ENCODE measurements at regions not wholly inside any gene's neighbourhood (a gene's known extent, or its start where the extent isn't known, plus 50 kb on each side); places are given as distances from the start of the nearest gene placed in this dataset.

GRCh38 chr10:62545160-62546066 lies 171.2 kb downstream of the ZNF365 start:
- Histone ChIP-seq H3K27me3 (ENCODE audit: insufficient read depth, low read length) (no peaks in the 10 kb centered on the region), H3K27ac (ENCODE audit: low read depth, low read length) (peak overlapping the region; percentile 80), H3K36me3 (ENCODE audit: insufficient read depth, low read length) (no peaks in the 10 kb centered on the region), H3K4me3 (ENCODE audit: low read depth, low read length) (peak overlapping the region; percentile 2; the same call in 1 of the 2 replicates), H3K4me1 (ENCODE audit: control insufficient read depth, insufficient read depth, low read length, unreplicated experiment) (peaks cover 17% of the 10 kb centered on the region), H2AFZ (ENCODE audit: low read length, unreplicated experiment) (peak overlapping the region; percentile 57), H3K79me2 (ENCODE audit: control insufficient read depth, insufficient read depth, low read length, unreplicated experiment) (no peaks in the 10 kb centered on the region)

GRCh38 chr10:62548686-62549085 lies 174.5 kb downstream of the ZNF365 start:
- no peak overlapping the region for H2AFZ ChIP-seq (ENCODE audit: low read length, unreplicated experiment)
- H3K4me3 ChIP-seq (ENCODE audit: low read depth, low read length): no peak overlapping the region
- no peak overlapping the region for H3K27ac ChIP-seq (ENCODE audit: low read depth, low read length)
- H3K27me3 ChIP-seq (ENCODE audit: insufficient read depth, low read length): no peaks in the 10 kb centered on the region
- H3K36me3 ChIP-seq (ENCODE audit: insufficient read depth, low read length): no peaks in the 10 kb centered on the region
- H3K4me1 ChIP-seq (ENCODE audit: control insufficient read depth, insufficient read depth, low read length, unreplicated experiment): peaks cover 17% of the 10 kb centered on the region
- H3K79me2 ChIP-seq (ENCODE audit: control insufficient read depth, insufficient read depth, low read length, unreplicated experiment): no peaks in the 10 kb centered on the region

GRCh38 chr10:62550173-62550572 lies 176.0 kb downstream of the ZNF365 start:
- Histone ChIP-seq H3K27me3 (ENCODE audit: insufficient read depth, low read length) (no peaks in the 10 kb centered on the region), H3K27ac (ENCODE audit: low read depth, low read length) (no peak overlapping the region), H3K4me3 (ENCODE audit: low read depth, low read length) (no peak overlapping the region), H3K4me1 (ENCODE audit: control insufficient read depth, insufficient read depth, low read length, unreplicated experiment) (peaks cover 10% of the 10 kb centered on the region), H3K79me2 (ENCODE audit: control insufficient read depth, insufficient read depth, low read length, unreplicated experiment) (no peaks in the 10 kb centered on the region), H3K36me3 (ENCODE audit: insufficient read depth, low read length) (no peaks in the 10 kb centered on the region), H2AFZ (ENCODE audit: low read length, unreplicated experiment) (no peak overlapping the region)

GRCh38 chr10:62554632-62555199 lies 180.5 kb downstream of the ZNF365 start:
- Histone ChIP-seq H3K4me1 (ENCODE audit: control insufficient read depth, insufficient read depth, low read length, unreplicated experiment) (peaks cover 3% of the 10 kb centered on the region), H3K36me3 (ENCODE audit: insufficient read depth, low read length) (no peaks in the 10 kb centered on the region), H3K79me2 (ENCODE audit: control insufficient read depth, insufficient read depth, low read length, unreplicated experiment) (no peaks in the 10 kb centered on the region), H3K27me3 (ENCODE audit: insufficient read depth, low read length) (no peaks in the 10 kb centered on the region), H3K4me3 (ENCODE audit: low read depth, low read length) (no peak overlapping the region), H2AFZ (ENCODE audit: low read length, unreplicated experiment) (no peak overlapping the region), H3K27ac (ENCODE audit: low read depth, low read length) (no peak overlapping the region)

- Histone ChIP-seq H3K27ac (ENCODE audit: low read depth, low read length) (peak overlapping the region; percentile 62), H3K27me3 (ENCODE audit: insufficient read depth, low read length) (no peaks in the 10 kb centered on the region), H3K4me3 (ENCODE audit: low read depth, low read length) (no peak overlapping the region), H2AFZ (ENCODE audit: low read length, unreplicated experiment) (peak overlapping the region; percentile 48), H3K36me3 (ENCODE audit: insufficient read depth, low read length) (no peaks in the 10 kb centered on the region), H3K4me1 (ENCODE audit: control insufficient read depth, insufficient read depth, low read length, unreplicated experiment) (peaks cover 27% of the 10 kb centered on the region), H3K79me2 (ENCODE audit: control insufficient read depth, insufficient read depth, low read length, unreplicated experiment) (no peaks in the 10 kb centered on the region)
Observed at GRCh38 chr10:62559481-62560200, 185.5 kb downstream of the ZNF365 start.

GRCh38 chr10:62560201-62560819 lies 186.1 kb downstream of the ZNF365 start:
- H3K36me3 ChIP-seq (ENCODE audit: insufficient read depth, low read length): no peaks in the 10 kb centered on the region
- peak overlapping the region; percentile 62 for H3K27ac ChIP-seq (ENCODE audit: low read depth, low read length)
- peaks cover 31% of the 10 kb centered on the region for H3K4me1 ChIP-seq (ENCODE audit: control insufficient read depth, insufficient read depth, low read length, unreplicated experiment)
- H2AFZ ChIP-seq (ENCODE audit: low read length, unreplicated experiment): peak overlapping the region; percentile 48
- H3K4me3 ChIP-seq (ENCODE audit: low read depth, low read length): no peak overlapping the region
- no peaks in the 10 kb centered on the region for H3K79me2 ChIP-seq (ENCODE audit: control insufficient read depth, insufficient read depth, low read length, unreplicated experiment)
- H3K27me3 ChIP-seq (ENCODE audit: insufficient read depth, low read length): no peaks in the 10 kb centered on the region

GRCh38 chr10:62561151-62561550 lies 187.0 kb downstream of the ZNF365 start:
- H3K27me3 ChIP-seq (ENCODE audit: insufficient read depth, low read length): no peaks in the 10 kb centered on the region
- no peaks in the 10 kb centered on the region for H3K79me2 ChIP-seq (ENCODE audit: control insufficient read depth, insufficient read depth, low read length, unreplicated experiment)
- H3K4me3 ChIP-seq (ENCODE audit: low read depth, low read length): no peak overlapping the region
- H3K4me1 ChIP-seq (ENCODE audit: control insufficient read depth, insufficient read depth, low read length, unreplicated experiment): peaks cover 31% of the 10 kb centered on the region
- no peak overlapping the region for H2AFZ ChIP-seq (ENCODE audit: low read length, unreplicated experiment)
- H3K27ac ChIP-seq (ENCODE audit: low read depth, low read length): no peak overlapping the region
- H3K36me3 ChIP-seq (ENCODE audit: insufficient read depth, low read length): no peaks in the 10 kb centered on the region

GRCh38 chr10:62562101-62562500 lies 187.9 kb downstream of the ZNF365 start:
- H3K4me1 ChIP-seq (ENCODE audit: control insufficient read depth, insufficient read depth, low read length, unreplicated experiment): peaks cover 31% of the 10 kb centered on the region
- H3K36me3 ChIP-seq (ENCODE audit: insufficient read depth, low read length): no peaks in the 10 kb centered on the region
- H3K4me3 ChIP-seq (ENCODE audit: low read depth, low read length): no peak overlapping the region
- no peak overlapping the region for H3K27ac ChIP-seq (ENCODE audit: low read depth, low read length)
- H2AFZ ChIP-seq (ENCODE audit: low read length, unreplicated experiment): no peak overlapping the region
- H3K27me3 ChIP-seq (ENCODE audit: insufficient read depth, low read length): no peaks in the 10 kb centered on the region
- H3K79me2 ChIP-seq (ENCODE audit: control insufficient read depth, insufficient read depth, low read length, unreplicated experiment): no peaks in the 10 kb centered on the region

- Histone ChIP-seq H3K4me3 (ENCODE audit: low read depth, low read length) (no peak overlapping the region), H3K79me2 (ENCODE audit: control insufficient read depth, insufficient read depth, low read length, unreplicated experiment) (no peaks in the 10 kb centered on the region), H3K27ac (ENCODE audit: low read depth, low read length) (no peak overlapping the region), H2AFZ (ENCODE audit: low read length, unreplicated experiment) (no peak overlapping the region), H3K36me3 (ENCODE audit: insufficient read depth, low read length) (no peaks in the 10 kb centered on the region), H3K4me1 (ENCODE audit: control insufficient read depth, insufficient read depth, low read length, unreplicated experiment) (peaks cover 31% of the 10 kb centered on the region), H3K27me3 (ENCODE audit: insufficient read depth, low read length) (no peaks in the 10 kb centered on the region)
Observed at GRCh38 chr10:62562795-62563194, 188.6 kb downstream of the ZNF365 start.

GRCh38 chr10:62573929-62574328 lies 199.8 kb downstream of the ZNF365 start:
- H3K4me3 ChIP-seq (ENCODE audit: low read depth, low read length): no peak overlapping the region
- H3K4me1 ChIP-seq (ENCODE audit: control insufficient read depth, insufficient read depth, low read length, unreplicated experiment): peaks cover 8% of the 10 kb centered on the region
- H3K27me3 ChIP-seq (ENCODE audit: insufficient read depth, low read length): no peaks in the 10 kb centered on the region
- no peak overlapping the region for H2AFZ ChIP-seq (ENCODE audit: low read length, unreplicated experiment)
- no peaks in the 10 kb centered on the region for H3K79me2 ChIP-seq (ENCODE audit: control insufficient read depth, insufficient read depth, low read length, unreplicated experiment)
- no peaks in the 10 kb centered on the region for H3K36me3 ChIP-seq (ENCODE audit: insufficient read depth, low read length)
- H3K27ac ChIP-seq (ENCODE audit: low read depth, low read length): no peak overlapping the region

All from ACC112 (cell line).